Loucy (cell line): ENCODE measurements at regions not wholly inside any gene's neighbourhood (a gene's known extent, or its start where the extent isn't known, plus 50 kb on each side); places are given as distances from the start of the nearest gene placed in this dataset.

Experiments
- EZH2phosphoT487 ChIP-seq: fragments of 200-600 bp; IDR thresholded peaks from 2 replicates; pipeline ENCODE4 v1.6.1; 2018; ENCODE audit warnings: antibody characterized with exemption, mild to moderate bottlenecking, moderate library complexity, borderline replicate concordance
- TF ChIP-seq, protein P1 (sequence below): fragments of 200-600 bp; sonication (generic); conservative IDR thresholded peaks from 2 replicates; pipeline ENCODE4 v1.5.1; 2014; ENCODE audit warnings: mild to moderate bottlenecking, antibody characterized with exemption, low read length

GRCh38 chr1:57500136-57500830 is 76.4 kb upstream of the DAB1 start:
- TF ChIP-seq, protein P1, sequence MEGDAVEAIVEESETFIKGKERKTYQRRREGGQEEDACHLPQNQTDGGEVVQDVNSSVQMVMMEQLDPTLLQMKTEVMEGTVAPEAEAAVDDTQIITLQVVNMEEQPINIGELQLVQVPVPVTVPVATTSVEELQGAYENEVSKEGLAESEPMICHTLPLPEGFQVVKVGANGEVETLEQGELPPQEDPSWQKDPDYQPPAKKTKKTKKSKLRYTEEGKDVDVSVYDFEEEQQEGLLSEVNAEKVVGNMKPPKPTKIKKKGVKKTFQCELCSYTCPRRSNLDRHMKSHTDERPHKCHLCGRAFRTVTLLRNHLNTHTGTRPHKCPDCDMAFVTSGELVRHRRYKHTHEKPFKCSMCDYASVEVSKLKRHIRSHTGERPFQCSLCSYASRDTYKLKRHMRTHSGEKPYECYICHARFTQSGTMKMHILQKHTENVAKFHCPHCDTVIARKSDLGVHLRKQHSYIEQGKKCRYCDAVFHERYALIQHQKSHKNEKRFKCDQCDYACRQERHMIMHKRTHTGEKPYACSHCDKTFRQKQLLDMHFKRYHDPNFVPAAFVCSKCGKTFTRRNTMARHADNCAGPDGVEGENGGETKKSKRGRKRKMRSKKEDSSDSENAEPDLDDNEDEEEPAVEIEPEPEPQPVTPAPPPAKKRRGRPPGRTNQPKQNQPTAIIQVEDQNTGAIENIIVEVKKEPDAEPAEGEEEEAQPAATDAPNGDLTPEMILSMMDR = no peak
- no peak for TF ChIP-seq EZH2phosphoT487
